ENCODE measurements at regions not wholly inside any gene's neighbourhood (a gene's known extent, or its start where the extent isn't known, plus 50 kb on each side); places are given as distances from the start of the nearest gene placed in this dataset.

- no peak for TF ChIP-seq CTCF (conservative IDR thresholded peaks at IDR 0.05; ENCODE audit: low read depth, low read length)
- no peak for TF ChIP-seq EZH2 (IDR thresholded peaks at IDR 0.05; ENCODE audit: borderline replicate concordance, low read depth, low read length, poor library complexity, severe bottlenecking)
These were observed 450.8 kb downstream of the MCTP2 start for GRCh38 chr15:94682171-94682570.
